CD1c-positive myeloid dendritic cell (primary cell): ENCODE measurements at regions not wholly inside any gene's neighbourhood (a gene's known extent, or its start where the extent isn't known, plus 50 kb on each side); places are given as distances from the start of the nearest gene placed in this dataset.
"Not testable (repeated sequence)": the region's sequence is repeated elsewhere in the genome, so short reads cannot be mapped to it uniquely, and the experiment has no call there.

ENCODE experiments used
- DNase-seq: peaks from one replicate; pipeline ENCODE4 v3.0.0-alpha.2; 2016; ENCODE audit errors: extremely low spot score

DNA sequence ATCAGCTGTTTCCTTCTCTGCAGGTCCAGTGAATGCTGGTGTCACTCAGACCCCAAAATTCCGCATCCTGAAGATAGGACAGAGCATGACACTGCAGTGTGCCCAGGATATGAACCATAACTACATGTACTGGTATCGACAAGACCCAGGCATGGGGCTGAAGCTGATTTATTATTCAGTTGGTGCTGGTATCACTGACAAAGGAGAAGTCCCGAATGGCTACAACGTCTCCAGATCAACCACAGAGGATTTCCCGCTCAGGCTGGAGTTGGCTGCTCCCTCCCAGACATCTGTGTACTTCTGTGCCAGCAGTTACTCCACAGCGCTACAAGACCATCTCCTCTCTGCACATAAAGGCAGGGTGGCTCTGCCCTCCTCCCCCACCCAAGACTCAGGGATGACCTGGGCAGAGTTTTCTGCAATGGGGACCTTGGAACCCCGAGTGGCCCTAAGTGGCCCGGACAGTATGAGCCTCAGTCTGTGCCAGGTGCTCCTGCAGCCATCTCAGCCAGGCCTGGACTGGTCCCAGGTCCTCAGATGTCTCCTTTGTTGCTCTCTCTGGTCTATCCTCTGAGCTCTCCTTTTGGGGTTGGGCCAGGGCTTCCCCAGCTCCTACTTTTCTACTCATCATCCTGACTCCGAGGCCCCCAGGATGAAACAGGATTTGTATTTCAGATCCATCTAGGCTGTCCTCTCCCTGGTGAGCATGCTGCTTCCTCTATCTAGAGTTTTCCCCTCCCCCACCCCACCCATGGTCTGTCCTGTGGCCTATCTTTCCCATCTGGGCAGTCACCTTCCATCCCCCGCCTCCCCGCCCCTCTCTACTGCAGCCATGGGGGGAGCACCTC, 212.1 kb upstream of the PRSS58 start:
- DNase-seq = no peak

- no peak for DNase-seq
These were observed 211.2 kb upstream of the PRSS58 start for GRCh38 chr7:142468871-142469665.

GRCh38 chr7:142467056-142467655, 209.3 kb upstream of the PRSS58 start:
- not testable (repeated sequence) for DNase-seq

DNA sequence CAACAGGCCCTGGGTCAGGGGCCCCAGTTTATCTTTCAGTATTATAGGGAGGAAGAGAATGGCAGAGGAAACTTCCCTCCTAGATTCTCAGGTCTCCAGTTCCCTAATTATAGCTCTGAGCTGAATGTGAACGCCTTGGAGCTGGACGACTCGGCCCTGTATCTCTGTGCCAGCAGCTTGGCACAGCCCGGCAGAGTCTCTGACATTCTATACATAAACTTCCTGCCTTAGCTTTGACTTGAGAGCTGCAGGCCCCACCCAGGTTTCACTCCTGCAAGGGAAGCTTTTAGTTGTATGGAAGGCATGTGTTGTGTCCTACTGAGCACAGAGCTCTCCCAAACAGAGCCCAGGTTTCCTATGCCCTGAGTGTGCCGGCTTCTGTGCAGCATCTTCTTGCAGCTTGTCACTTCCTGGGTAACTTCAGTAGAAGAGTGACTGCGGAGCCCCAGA, 205.6 kb upstream of the PRSS58 start:
- peak; percentile 23 for DNase-seq

DNA sequence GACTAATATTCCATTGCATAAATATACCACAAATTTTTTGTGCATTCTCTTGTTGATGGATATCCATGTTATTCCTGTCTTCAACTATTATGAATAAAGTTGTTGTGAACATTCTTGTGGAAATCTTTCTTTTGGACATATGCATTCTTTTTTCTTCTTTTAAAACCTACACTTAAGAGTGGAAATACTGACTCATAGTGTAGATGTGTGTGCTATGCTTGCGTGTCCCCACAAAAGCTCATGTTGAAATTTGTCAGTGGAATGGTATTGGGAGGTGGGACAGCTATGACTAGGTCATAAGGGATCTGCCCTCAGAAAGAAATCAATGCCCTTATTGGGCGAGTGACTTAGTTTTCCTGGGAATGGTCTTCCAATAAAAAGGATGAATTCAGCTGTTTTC, 203.6 kb upstream of the PRSS58 start:
- DNase-seq = no peak

GRCh38 chr7:142460402-142461117, 202.7 kb upstream of the PRSS58 start:
- DNase-seq = no peak

DNA sequence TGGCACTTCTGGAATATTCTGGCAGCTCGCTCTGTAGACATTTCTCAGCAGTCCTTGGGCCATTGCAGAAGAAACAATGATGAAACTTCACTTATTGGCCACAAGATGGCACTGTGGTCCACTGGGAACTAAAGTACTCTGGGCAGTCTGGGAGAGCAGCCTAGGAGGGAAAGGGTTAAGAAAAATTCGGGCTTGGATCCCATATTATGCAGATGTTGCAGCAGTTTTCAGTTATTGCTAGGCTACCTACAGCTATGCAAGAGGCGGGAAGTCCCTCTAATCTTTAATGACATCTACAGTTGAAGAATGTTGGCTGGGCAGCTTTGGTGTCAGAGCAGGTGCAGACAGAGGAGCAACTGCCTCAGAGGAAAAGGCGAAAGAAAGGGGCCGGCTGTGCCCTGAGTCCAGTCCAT, 201.7 kb upstream of the PRSS58 start:
- DNase-seq = peak; percentile 63

DNA sequence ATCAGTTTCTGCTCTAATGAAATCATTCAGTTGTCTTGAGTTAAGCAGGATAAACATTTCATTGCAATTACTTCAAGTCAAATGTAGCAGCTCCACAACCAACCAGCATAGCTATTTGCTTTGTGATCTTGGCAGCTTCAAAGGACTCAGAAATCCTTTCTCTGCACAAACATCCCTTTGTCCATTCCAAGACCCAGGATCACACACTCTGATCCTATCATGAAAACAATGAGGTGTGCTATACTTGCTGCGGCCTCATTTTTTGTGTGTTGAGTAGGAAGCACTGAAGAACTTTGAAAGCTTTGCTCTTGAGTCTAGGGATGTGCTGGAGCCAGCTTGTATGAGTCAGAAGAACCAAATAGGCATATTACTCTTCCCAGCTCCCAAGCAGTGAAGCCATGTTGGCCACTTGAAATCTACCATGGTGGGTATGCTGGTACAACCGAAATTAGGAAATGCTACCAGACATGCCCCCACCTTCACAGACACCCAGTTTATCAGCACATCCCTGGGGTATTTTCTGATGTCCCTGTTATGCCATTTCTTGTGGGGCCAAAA, 199.4 kb upstream of the PRSS58 start:
- DNase-seq = no peak

GRCh38 chr7:142455392-142455791, 197.5 kb upstream of the PRSS58 start:
- no peak for DNase-seq

DNA sequence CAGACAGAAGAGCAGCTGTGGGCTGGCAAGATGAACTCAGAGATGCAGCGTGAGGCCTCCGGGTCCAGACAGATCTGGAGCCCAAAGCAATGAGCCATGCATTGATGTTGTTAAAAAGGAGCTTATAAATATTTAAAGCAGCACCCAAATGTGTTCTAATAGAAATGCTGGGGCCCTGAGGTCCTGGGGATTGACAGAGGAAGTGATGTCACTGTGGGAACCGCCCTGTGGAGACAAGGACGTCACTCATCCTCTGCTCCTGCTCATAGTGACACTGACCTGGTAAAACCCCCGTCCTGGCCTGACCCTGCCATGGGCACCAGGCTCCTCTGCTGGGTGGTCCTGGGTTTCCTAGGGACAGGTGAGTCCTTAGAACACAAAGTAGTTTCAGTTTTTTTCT, 197.0 kb upstream of the PRSS58 start:
- DNase-seq = no peak

DNA sequence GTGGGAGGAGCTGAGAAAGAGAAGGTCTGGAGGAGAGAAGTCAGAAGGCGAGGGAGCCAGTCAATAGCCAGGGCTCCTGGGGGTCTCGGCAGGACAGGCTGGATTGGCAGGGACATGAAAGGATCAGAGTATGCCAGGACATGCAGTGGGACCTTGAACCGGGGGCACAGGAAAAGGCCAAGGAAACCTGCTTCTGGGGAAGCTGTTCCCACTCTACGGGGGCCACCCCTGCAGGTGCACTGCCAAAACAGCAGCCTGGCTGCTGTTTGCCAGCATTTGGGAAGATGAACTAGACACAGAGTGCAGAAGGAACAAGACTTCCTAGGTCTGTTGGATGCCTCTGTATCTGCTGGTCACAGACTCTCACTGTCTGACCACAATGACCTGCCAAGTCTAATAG, 194.9 kb upstream of the PRSS58 start:
- no peak for DNase-seq

DNA sequence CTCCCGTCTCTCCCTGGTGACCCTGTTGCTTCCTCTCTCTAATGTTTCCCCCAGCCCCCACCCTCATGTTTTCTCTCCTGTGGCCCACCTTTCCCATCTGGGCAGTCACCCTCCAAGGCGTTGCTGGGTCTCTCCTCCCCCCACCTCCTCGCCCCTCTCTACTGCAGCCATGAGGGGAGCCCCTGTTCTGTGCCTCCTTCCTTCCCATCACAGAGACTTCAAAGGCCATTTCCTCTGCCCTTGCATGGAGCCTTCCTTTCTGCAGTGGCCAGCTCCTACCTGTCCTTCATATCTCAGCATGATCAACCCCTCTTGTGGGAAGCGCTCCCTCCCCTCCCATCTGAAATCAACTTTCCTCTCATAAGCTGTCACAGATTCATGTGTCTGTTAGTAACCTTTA, 194.0 kb upstream of the PRSS58 start:
- DNase-seq = no peak

GRCh38 chr7:142451296-142451695, 193.4 kb upstream of the PRSS58 start:
- DNase-seq = no peak

GRCh38 chr7:142450695-142451094, 192.8 kb upstream of the PRSS58 start:
- no peak for DNase-seq

GRCh38 chr7:142450206-142450605, 192.3 kb upstream of the PRSS58 start:
- DNase-seq = no peak

DNA sequence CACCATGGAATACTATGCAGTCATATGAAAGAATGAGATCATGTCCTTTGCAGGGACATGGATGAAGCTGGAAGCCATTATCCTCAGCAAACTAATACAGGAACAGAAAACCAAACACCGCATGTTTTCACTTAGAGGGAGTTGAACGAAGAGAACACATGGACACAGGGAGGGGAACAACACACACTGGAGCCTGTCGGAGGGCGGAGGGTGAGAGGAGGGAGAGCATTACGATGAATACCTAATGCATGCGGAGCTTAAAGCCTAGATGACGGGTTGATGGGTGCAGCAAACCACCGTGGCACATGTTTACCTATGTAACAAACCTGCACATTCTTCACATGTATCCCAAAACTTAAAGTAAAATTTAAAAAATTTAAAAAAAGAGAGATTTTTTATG, 191.0 kb upstream of the PRSS58 start:
- DNase-seq = not testable (repeated sequence)

DNA sequence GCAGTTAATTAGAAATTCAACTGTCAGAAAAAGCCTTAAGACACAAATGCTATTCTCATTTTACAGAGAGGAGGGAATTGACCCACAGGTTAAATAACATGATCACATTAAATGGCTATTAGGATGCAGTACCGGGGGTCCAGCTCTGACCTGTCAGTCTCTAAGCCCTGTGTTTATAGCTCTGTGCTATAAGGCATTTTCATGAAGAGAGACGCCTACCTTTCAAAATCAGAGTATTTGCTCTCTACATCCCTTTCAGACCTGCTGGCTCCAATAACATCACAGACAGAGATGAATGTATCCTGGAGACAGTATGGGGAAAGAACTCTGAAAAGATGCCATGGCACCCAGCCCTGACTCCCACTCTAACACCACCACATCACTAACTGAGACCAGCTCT, 189.9 kb upstream of the PRSS58 start:
- DNase-seq = no peak

DNA sequence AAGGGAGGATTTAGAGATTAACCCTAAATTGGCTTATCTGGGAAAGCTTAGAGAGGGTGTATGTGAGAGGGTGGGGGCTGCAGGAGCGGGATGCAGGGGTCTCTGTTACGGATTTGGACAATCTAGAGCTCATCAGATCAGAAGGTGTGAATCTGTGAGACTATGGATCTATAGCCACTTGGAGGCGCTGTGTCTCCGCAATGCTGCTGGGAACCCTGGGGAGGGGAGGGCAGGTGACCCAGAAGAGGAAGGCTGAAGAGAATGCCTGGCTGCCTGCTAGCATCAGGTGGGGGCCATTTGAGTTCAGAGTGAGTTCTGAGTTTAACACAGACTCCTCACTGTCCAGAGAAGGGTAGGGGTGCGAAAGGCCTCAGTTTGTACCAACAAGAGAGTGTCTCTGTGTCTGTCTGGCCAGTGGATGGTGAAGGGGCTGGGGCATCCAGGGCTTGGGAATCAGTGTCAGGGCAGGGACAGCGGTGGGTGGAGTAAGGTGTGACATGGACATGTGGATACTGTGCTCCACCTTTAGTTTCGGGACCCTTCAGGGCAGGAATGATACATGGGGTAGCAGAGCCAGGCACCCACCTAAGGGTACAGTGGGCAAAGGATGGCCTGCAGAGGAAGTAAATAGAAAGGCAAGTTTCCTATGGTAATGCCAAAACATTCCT, 187.3 kb upstream of the PRSS58 start:
- no peak for DNase-seq

GRCh38 chr7:142443216-142444010, 185.6 kb upstream of the PRSS58 start:
- DNase-seq = peak; percentile 23

GRCh38 chr7:142442396-142442795, 184.5 kb upstream of the PRSS58 start:
- DNase-seq = no peak
